ENCODE measurements at regions not wholly inside any gene's neighbourhood (a gene's known extent, or its start where the extent isn't known, plus 50 kb on each side); places are given as distances from the start of the nearest gene placed in this dataset.

- H3K27me3 ChIP-seq, result no peaks in the 10 kb centered on the region
- no peak for TF ChIP-seq EP300 (IDR thresholded peaks at IDR 0.05)
- no peak for TF ChIP-seq POLR2AphosphoS5 (IDR thresholded peaks at IDR 0.05)
- TF ChIP-seq CTCF (IDR thresholded peaks at IDR 0.05), result no peak
- TF ChIP-seq POLR2A (IDR thresholded peaks at IDR 0.05; ENCODE audit: low read depth), result no peak
- intact Hi-C loops (cut with DNase I), result no loop called here
- 84% methylated on average over 8 of the region's 8 CpGs for WGBS
- no peak overlapping the region for H3K4me3 ChIP-seq
- no peaks in the 10 kb centered on the region for H3K9me3 ChIP-seq
- no peak for DNase-seq (ENCODE audit: extremely low spot score)
- no peaks in the 10 kb centered on the region for H3K36me3 ChIP-seq
- H3K4me1 ChIP-seq, result peaks cover 0 to 13% (median 6%) of the 10 kb centered on the region in 4 donors
- peak overlapping the region in 1 of 4 donors; percentile 10 for H3K27ac ChIP-seq (replicated peaks in 1 of 4)
Measured at GRCh38 chr2:230661072-230661957, 51.3 kb upstream of the CAB39 start.

Measured in esophagus muscularis mucosa (tissue), 4 donors.